ENCODE measurements at regions not wholly inside any gene's neighbourhood (a gene's known extent, or its start where the extent isn't known, plus 50 kb on each side); places are given as distances from the start of the nearest gene placed in this dataset.

GRCh38 chr3:82978368-82978767, 1216.9 kb upstream of the GBE1 start:
- DNase-seq (ENCODE audit: low spot score) = no peak
- no peaks in the 10 kb centered on the region for H3K36me3 Mint-ChIP-seq (ENCODE audit: low read depth)
- no peak for TF ChIP-seq CTCF (IDR thresholded peaks at IDR 0.05)
- no peaks in the 10 kb centered on the region for H3K27me3 Mint-ChIP-seq (ENCODE audit: low read depth)
- peaks cover 18% of the 10 kb centered on the region for H3K9me3 Mint-ChIP-seq (ENCODE audit: low read depth)
- peaks cover 7% of the 10 kb centered on the region for H3K4me1 Mint-ChIP-seq (ENCODE audit: low read depth)
- H3K4me3 Mint-ChIP-seq (ENCODE audit: unreplicated experiment) = no peak overlapping the region
- H3K27ac Mint-ChIP-seq (ENCODE audit: unreplicated experiment) = no peak overlapping the region

- H3K4me1 Mint-ChIP-seq (ENCODE audit: low read depth) = peaks cover 7% of the 10 kb centered on the region
- no peak for TF ChIP-seq CTCF (IDR thresholded peaks at IDR 0.05)
- no peaks in the 10 kb centered on the region for H3K27me3 Mint-ChIP-seq (ENCODE audit: low read depth)
- H3K27ac Mint-ChIP-seq (ENCODE audit: unreplicated experiment) = no peak overlapping the region
- no peak for DNase-seq (ENCODE audit: low spot score)
- H3K36me3 Mint-ChIP-seq (ENCODE audit: low read depth) = no peaks in the 10 kb centered on the region
- no peak overlapping the region for H3K4me3 Mint-ChIP-seq (ENCODE audit: unreplicated experiment)
- peaks cover 14% of the 10 kb centered on the region for H3K9me3 Mint-ChIP-seq (ENCODE audit: low read depth)
Measured at GRCh38 chr3:82977871-82978270, 1216.4 kb upstream of the GBE1 start.

- Mint-ChIP-seq H3K36me3 (ENCODE audit: low read depth) (no peaks in the 10 kb centered on the region), H3K4me1 (ENCODE audit: low read depth) (peaks cover 7% of the 10 kb centered on the region), H3K9me3 (ENCODE audit: low read depth) (peaks cover 3% of the 10 kb centered on the region), H3K27me3 (ENCODE audit: low read depth) (no peaks in the 10 kb centered on the region), H3K27ac (ENCODE audit: unreplicated experiment) (no peak overlapping the region), H3K4me3 (ENCODE audit: unreplicated experiment) (no peak overlapping the region)
- TF ChIP-seq CTCF (IDR thresholded peaks at IDR 0.05) = no peak
- no peak for DNase-seq (ENCODE audit: low spot score)
Measured at GRCh38 chr3:82973791-82974190, 1212.3 kb upstream of the GBE1 start.

DNA sequence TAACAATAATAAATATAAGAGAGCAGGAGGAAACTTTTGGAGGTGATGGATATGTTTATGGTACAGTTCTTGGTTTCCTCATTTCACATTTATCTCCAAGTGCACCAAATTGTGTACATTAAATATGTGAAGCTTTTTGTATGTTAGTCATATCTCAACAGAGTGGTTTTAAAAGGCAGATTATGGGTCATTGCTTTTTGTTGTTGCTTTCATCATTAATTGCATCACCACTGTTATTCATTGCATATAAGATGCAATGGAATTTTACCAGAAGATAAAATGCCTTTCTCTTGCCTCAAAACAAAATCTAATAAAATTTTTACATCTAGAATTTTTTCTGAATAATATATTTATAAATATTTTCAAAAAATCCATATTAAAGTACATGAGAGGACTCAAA, 1198.9 kb upstream of the GBE1 start:
- Mint-ChIP-seq H3K4me3 (ENCODE audit: unreplicated experiment) (no peak overlapping the region), H3K9me3 (ENCODE audit: low read depth) (peaks cover 3% of the 10 kb centered on the region), H3K36me3 (ENCODE audit: low read depth) (no peaks in the 10 kb centered on the region), H3K4me1 (ENCODE audit: low read depth) (no peaks in the 10 kb centered on the region), H3K27ac (ENCODE audit: unreplicated experiment) (no peak overlapping the region), H3K27me3 (ENCODE audit: low read depth) (no peaks in the 10 kb centered on the region)
- TF ChIP-seq CTCF (IDR thresholded peaks at IDR 0.05) = no peak
- DNase-seq (ENCODE audit: low spot score) = no peak

- no peak for DNase-seq (ENCODE audit: low spot score)
- Mint-ChIP-seq H3K36me3 (ENCODE audit: low read depth) (peaks cover 4% of the 10 kb centered on the region), H3K27ac (ENCODE audit: unreplicated experiment) (no peak overlapping the region), H3K4me3 (ENCODE audit: unreplicated experiment) (no peak overlapping the region), H3K9me3 (ENCODE audit: low read depth) (peaks cover 17% of the 10 kb centered on the region), H3K4me1 (ENCODE audit: low read depth) (no peaks in the 10 kb centered on the region), H3K27me3 (ENCODE audit: low read depth) (no peaks in the 10 kb centered on the region)
- no peak for TF ChIP-seq CTCF (IDR thresholded peaks at IDR 0.05)
Measured at GRCh38 chr3:82957696-82958095, 1196.3 kb upstream of the GBE1 start.
